Body of pancreas (tissue), 4 donors: ENCODE measurements at regions not wholly inside any gene's neighbourhood (a gene's known extent, or its start where the extent isn't known, plus 50 kb on each side); places are given as distances from the start of the nearest gene placed in this dataset.

Experiments used
- ATAC-seq: fragments of 150-250 bp; one replicate; pipeline ENCODE4 v1.9.1; 2016
- DNase-seq, 4 donors: peaks; one replicate each; pipeline ENCODE4 v3.0.0-alpha.2; 2019
- H3K27ac ChIP-seq, 4 donors: fragments of 200-600 bp; sonication (generic); 1 replicate in 3 of 4; 2 replicates in 1 of 4; pipeline versions ENCODE4 v1.5.1 to v1.6.1; 2016 to 2019; ENCODE audit warnings: mild to moderate bottlenecking in 1 of 4, mixed read lengths in 1 of 4, moderate library complexity in 1 of 4
- H3K27me3 ChIP-seq, 2 donors: fragments of 200-600 bp; sonication (generic); one replicate each; pipeline ENCODE4 v1.6.0; 2016; ENCODE audit warnings: mild to moderate bottlenecking in 1 of 2
- H3K36me3 ChIP-seq, 2 donors: fragments of 200-600 bp; sonication (generic); replicated peaks in 1 of 2; 2 replicates each; pipeline ENCODE4 v1.5.1; 2016; ENCODE audit warnings: low read depth in 2 of 2; ENCODE audit not compliant: insufficient read depth in 1 of 2
- H3K4me1 ChIP-seq: fragments of 200-600 bp; sonication (generic); one replicate; pipeline ENCODE4 v1.6.0; 2016
- H3K4me3 ChIP-seq, 2 donors: fragments of 200-600 bp; sonication (generic); 1 replicate in 1 of 2; 2 replicates in 1 of 2; pipeline ENCODE4 v1.5.1; 2016 to 2019
- H3K9me3 ChIP-seq, 3 donors: fragments of 200-600 bp; sonication (generic); 1 replicate in 2 of 3; 2 replicates in 1 of 3; pipeline ENCODE4 v1.5.1; 2016
- POLR2A ChIP-seq, 3 donors: fragments of 450-650 bp; IDR thresholded peaks; one replicate each; pipeline ENCODE4 v1.6.1; 2016; ENCODE audit warnings: antibody characterized with exemption in 3 of 3, mild to moderate bottlenecking in 2 of 3
- whole genome bisulfite sequencing, 2 donors: methylation state at CpG; one replicate each; pipeline ENCODE4 v1.1.5; 2017; 5-methylcytosine and 5-hydroxymethylcytosine counted together
- intact Hi-C: fragments of 100-400 bp; cut with DNase I; formaldehyde crosslinking; loops from one replicate; pipeline ENCODE4 v1.15.1; 2023
- TF ChIP-seq, protein P1 (sequence below), 7 experiments: fragments of 450-650 bp in 4 of 7; fragments of 200-600 bp in 3 of 7; sonication (generic) in 3 of 7; IDR thresholded peaks; one replicate each; pipeline ENCODE4 v1.5.1; 2016 to 2019; ENCODE audit warnings: antibody characterized with exemption in 7 of 7

DNA sequence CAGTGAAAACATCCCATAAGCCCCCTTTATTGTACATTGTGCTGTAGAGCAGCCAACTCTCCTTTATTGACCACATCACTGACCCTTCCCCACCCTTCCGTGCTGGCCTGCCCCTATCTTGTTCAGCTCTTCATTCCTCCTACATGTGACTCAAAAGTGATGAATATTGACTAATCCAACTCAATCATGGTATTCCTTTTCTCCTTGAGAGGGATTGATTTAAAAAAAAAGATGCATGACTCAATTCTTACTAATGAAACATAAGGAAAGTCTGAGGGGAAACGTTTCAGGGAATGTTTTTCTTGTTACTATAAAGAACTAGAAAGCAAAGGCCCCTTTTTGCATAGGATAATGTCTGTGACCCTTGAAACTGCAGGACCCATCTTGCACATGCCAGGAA lies 125.2 kb upstream of the SOX9 start:
- H3K27me3 ChIP-seq = no peaks in the 10 kb centered on the region
- TF ChIP-seq POLR2A (IDR thresholded peaks at IDR 0.05) = no peak
- TF ChIP-seq, protein P1, sequence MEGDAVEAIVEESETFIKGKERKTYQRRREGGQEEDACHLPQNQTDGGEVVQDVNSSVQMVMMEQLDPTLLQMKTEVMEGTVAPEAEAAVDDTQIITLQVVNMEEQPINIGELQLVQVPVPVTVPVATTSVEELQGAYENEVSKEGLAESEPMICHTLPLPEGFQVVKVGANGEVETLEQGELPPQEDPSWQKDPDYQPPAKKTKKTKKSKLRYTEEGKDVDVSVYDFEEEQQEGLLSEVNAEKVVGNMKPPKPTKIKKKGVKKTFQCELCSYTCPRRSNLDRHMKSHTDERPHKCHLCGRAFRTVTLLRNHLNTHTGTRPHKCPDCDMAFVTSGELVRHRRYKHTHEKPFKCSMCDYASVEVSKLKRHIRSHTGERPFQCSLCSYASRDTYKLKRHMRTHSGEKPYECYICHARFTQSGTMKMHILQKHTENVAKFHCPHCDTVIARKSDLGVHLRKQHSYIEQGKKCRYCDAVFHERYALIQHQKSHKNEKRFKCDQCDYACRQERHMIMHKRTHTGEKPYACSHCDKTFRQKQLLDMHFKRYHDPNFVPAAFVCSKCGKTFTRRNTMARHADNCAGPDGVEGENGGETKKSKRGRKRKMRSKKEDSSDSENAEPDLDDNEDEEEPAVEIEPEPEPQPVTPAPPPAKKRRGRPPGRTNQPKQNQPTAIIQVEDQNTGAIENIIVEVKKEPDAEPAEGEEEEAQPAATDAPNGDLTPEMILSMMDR (IDR thresholded peaks at IDR 0.05) = no peak

DNA sequence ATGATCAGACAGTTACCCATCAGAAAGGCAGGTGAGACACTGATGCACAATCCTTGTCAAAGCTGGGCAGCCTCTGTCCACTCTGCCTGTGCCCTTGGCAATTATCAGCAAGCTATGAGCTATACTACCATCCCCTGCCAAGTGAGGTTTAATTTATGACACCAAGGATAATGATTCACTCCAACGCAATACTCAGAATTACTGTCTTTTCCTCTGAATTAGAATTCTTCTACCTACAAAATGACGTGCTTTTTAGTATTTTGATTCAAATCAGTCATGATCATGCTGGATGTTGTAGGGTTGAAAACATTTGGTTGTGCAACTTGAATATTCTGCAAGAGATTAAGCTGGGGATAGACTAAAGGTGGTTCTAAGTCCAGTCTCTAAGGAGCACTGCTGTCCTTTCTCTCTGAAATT lies 116.8 kb upstream of the SOX9 start:
- no peak for ATAC-seq
- intact Hi-C loops = no loop called here

More for the DNA sequence above, 125.2 kb upstream of the SOX9 start:
- Histone ChIP-seq H3K4me1 (no peaks in the 10 kb centered on the region), H3K4me3 (no peak overlapping the region), H3K27ac (no peak overlapping the region), H3K9me3 (no peaks in the 10 kb centered on the region), H3K36me3 (no peaks in the 10 kb centered on the region)
- ATAC-seq (no peak), DNase-seq (no peak)
- WGBS, 2 donors = 58 to 59% methylated on average over 2 of the region's 2 CpGs
- intact Hi-C loops = no loop called here

DNA sequence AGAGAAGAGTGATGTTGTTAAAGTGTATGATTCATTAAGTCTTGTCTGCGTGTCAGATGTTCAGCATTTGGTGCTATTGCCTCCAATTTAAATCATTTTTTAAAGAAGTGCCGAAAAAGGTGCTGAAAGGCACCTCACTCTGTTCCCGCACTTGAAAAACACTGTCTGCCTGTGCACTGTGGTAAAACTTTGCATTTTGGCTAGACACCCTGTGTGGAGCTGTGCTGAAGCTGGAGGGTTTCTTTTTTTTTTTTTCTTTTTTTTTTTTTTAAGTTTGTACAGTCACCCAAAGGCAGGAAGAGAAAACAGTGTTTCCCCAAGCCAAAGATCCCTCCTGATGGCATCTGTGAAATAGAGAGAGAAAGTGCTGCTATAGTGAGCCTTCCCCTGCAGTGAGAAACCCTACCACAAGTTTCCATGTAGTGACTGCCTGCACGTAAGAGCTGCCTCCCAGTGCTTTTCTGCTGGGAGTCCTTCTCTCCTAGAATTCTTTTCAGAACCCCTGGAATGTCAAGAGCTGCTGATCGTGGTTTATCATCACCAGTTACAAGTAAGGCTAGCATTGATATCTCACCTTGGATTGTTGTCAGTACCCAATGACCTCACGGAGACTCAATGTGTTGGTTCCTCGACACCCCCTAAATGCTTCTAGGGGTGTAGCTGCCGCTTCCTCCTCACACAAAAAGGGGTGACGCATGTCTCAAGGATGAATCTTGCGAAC lies 116.0 kb upstream of the SOX9 start:
- H3K9me3 ChIP-seq = no peaks in the 10 kb centered on the region
- DNase-seq (no peak), ATAC-seq (no peak)
- intact Hi-C loops = no loop called here
- no peaks in the 10 kb centered on the region for H3K4me1 ChIP-seq
- H3K27me3 ChIP-seq = no peaks in the 10 kb centered on the region
- 87 to 90% methylated on average over 10 of the region's 10 CpGs for WGBS, 2 donors
- H3K27ac ChIP-seq = no peak overlapping the region
- TF ChIP-seq, protein P1 (IDR thresholded peaks at IDR 0.05) = no peak
- TF ChIP-seq POLR2A (IDR thresholded peaks at IDR 0.05) = no peak
- no peaks in the 10 kb centered on the region for H3K36me3 ChIP-seq
- no peak overlapping the region for H3K4me3 ChIP-seq

More for the DNA sequence above, 116.8 kb upstream of the SOX9 start:
- Histone ChIP-seq H3K4me1 (no peaks in the 10 kb centered on the region), H3K27me3 (no peaks in the 10 kb centered on the region), H3K36me3 (no peaks in the 10 kb centered on the region), H3K4me3 (no peak overlapping the region), H3K27ac (no peak overlapping the region), H3K9me3 (no peaks in the 10 kb centered on the region)
- TF ChIP-seq, protein P1 (IDR thresholded peaks at IDR 0.05) = no peak
- TF ChIP-seq POLR2A (IDR thresholded peaks at IDR 0.05) = no peak
- no peak for DNase-seq
- 60 to 76% methylated on average over 2 of the region's 2 CpGs for WGBS, 2 donors

DNA sequence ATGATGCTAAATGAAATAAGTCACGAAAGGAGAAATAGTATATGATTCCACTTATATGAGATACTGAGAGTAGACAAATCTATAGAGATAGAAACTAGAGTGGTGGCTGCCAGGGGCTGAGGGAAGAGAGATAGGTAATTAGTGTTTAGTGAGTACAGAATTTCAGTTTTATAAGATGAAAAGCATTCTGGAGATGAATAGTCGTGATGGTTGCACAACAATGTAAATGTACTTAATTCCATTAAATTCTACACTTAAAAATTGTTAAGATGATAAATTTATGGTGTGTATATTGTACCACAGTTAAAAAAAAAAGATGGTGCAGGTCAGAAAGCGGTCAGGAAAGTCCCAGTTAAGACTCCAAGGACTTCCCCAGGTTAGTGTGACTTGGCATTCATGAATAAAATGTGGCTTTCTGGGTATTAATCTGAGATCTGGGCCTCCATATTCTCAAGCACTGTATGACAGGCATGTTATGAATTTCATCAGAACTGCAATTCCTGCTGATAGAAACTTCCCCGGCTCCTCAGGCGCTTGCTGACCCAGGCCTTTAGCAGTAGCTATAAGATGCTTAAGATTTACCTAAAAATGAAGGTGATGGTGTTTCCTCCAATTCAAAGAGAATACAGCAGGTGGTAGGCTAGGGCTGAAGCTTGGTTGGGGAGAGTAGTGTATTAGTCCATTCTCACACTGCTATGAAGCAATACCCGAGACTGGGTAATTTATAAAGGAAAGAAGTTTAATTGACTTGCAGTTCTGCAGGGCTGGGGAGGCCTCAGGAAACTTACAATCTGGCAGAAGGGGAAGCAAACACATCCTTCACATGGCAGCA lies 115.3 kb upstream of the SOX9 start:
- no peaks in the 10 kb centered on the region for H3K4me1 ChIP-seq
- DNase-seq (no peak), ATAC-seq (no peak)
- H3K36me3 ChIP-seq = no peaks in the 10 kb centered on the region
- H3K9me3 ChIP-seq = no peaks in the 10 kb centered on the region
- intact Hi-C loops = no loop called here
- no peak overlapping the region for H3K27ac ChIP-seq
- WGBS, 2 donors = 72 to 92% methylated on average over 6 of the region's 6 CpGs
- no peak overlapping the region for H3K4me3 ChIP-seq
- TF ChIP-seq, protein P1 (IDR thresholded peaks at IDR 0.05) = no peak
- no peak for TF ChIP-seq POLR2A (IDR thresholded peaks at IDR 0.05)
- H3K27me3 ChIP-seq = no peaks in the 10 kb centered on the region
